Loucy (cell line): ENCODE measurements at regions not wholly inside any gene's neighbourhood (a gene's known extent, or its start where the extent isn't known, plus 50 kb on each side); places are given as distances from the start of the nearest gene placed in this dataset.

Experiments
- CTCF ChIP-seq: fragments of 200-600 bp; sonication (generic); conservative IDR thresholded peaks from 2 replicates; pipeline ENCODE4 v1.5.1; 2014; ENCODE audit warnings: mild to moderate bottlenecking, antibody characterized with exemption, low read length
- EZH2phosphoT487 ChIP-seq: fragments of 200-600 bp; IDR thresholded peaks from 2 replicates; pipeline ENCODE4 v1.6.1; 2018; ENCODE audit warnings: antibody characterized with exemption, mild to moderate bottlenecking, moderate library complexity, borderline replicate concordance

- no peak for TF ChIP-seq CTCF
- TF ChIP-seq EZH2phosphoT487, result no peak
Observed at GRCh38 chr1:171405391-171405714, 80.0 kb upstream of the PRRC2C start.
